T47D (cell line): ENCODE measurements at regions not wholly inside any gene's neighbourhood (a gene's known extent, or its start where the extent isn't known, plus 50 kb on each side); places are given as distances from the start of the nearest gene placed in this dataset.

Experiments used
- DNase-seq, 2 experiments: peaks; one replicate each; pipeline versions ENCODE4 v3.0.0 to v3.0.0-alpha.2; 2011 to 2012; ENCODE audit warnings: low read depth in 1 of 2, low spot score in 1 of 2
- JUND ChIP-seq: IDR thresholded peaks from 2 replicates; pipeline ENCODE4 v1.6.1; 2012; ENCODE audit warnings: low read depth
- in situ Hi-C: cut with HindIII; loops from 2 replicates; pipeline ENCODE4 v1.10.0; 2016; ENCODE audit warnings: low sequenced_read_pairs, low pct_unique_long_range_greater_than_20kb

DNA sequence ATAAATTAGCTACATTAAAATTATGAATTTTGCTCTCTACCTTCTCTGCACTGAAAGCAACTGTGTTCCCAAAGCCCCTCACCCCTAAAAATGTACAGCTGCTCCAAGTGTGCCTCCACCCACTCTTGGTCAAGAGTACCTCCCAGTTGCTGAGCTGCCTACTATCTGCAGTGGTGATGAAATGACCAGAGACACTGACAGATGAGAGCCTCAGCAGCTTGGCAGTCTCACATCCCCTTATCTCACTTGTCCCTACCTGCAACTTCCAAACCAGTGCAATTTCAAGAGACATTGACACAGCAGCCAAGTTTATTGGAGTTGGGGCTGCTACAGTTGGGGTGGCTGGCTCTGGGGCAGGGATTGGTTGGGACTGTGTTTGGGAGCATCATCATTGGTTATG lies 52.2 kb upstream of the COL6A5 start:
- no peak for DNase-seq
- TF ChIP-seq JUND: no peak
- in situ Hi-C loops: no loop called here
